ENCODE measurements at regions not wholly inside any gene's neighbourhood (a gene's known extent, or its start where the extent isn't known, plus 50 kb on each side); places are given as distances from the start of the nearest gene placed in this dataset.

GRCh38 chr3:73243740-73244139 lies 182.3 kb downstream of the EBLN2 start:
- Histone ChIP-seq H3K4me3 (ENCODE audit: insufficient read depth, low read length) (no peak overlapping the region), H3K4me1 (ENCODE audit: insufficient read depth, low read length) (no peaks in the 10 kb centered on the region), H3K27me3 (ENCODE audit: insufficient read depth, low read length) (no peaks in the 10 kb centered on the region), H2AFZ (ENCODE audit: low read length) (no peak overlapping the region), H3K36me3 (ENCODE audit: insufficient read depth, low read length) (no peaks in the 10 kb centered on the region), H3K4me2 (ENCODE audit: insufficient read depth, low read length) (no peak overlapping the region), H3K79me2 (ENCODE audit: insufficient read depth, low read length) (no peaks in the 10 kb centered on the region), H3K9me3 (ENCODE audit: low read depth, low read length) (no peaks in the 10 kb centered on the region), H4K20me1 (ENCODE audit: insufficient read depth, low read length) (no peaks in the 10 kb centered on the region), H3K27ac (ENCODE audit: low read depth, low read length) (no peak overlapping the region)
- no peak for TF ChIP-seq CTCF (IDR thresholded peaks at IDR 0.05; ENCODE audit: extremely low read depth, low read depth, low read length)
- no peak for DNase-seq (ENCODE audit: insufficient read length, low spot score, missing footprints)

- Histone ChIP-seq H3K4me1 (ENCODE audit: insufficient read depth, low read length) (no peaks in the 10 kb centered on the region), H3K36me3 (ENCODE audit: insufficient read depth, low read length) (no peaks in the 10 kb centered on the region), H2AFZ (ENCODE audit: low read length) (no peak overlapping the region), H3K9me3 (ENCODE audit: low read depth, low read length) (no peaks in the 10 kb centered on the region), H4K20me1 (ENCODE audit: insufficient read depth, low read length) (no peaks in the 10 kb centered on the region), H3K4me3 (ENCODE audit: insufficient read depth, low read length) (no peak overlapping the region), H3K27ac (ENCODE audit: low read depth, low read length) (no peak overlapping the region), H3K79me2 (ENCODE audit: insufficient read depth, low read length) (no peaks in the 10 kb centered on the region), H3K27me3 (ENCODE audit: insufficient read depth, low read length) (no peaks in the 10 kb centered on the region), H3K4me2 (ENCODE audit: insufficient read depth, low read length) (no peak overlapping the region)
- TF ChIP-seq CTCF (IDR thresholded peaks at IDR 0.05; ENCODE audit: extremely low read depth, low read depth, low read length) = no peak
- no peak for DNase-seq (ENCODE audit: insufficient read length, low spot score, missing footprints)
These were observed 184.0 kb downstream of the EBLN2 start for GRCh38 chr3:73245459-73245858.

GRCh38 chr3:73249047-73249446 lies 187.6 kb downstream of the EBLN2 start:
- no peaks in the 10 kb centered on the region for H4K20me1 ChIP-seq (ENCODE audit: insufficient read depth, low read length)
- H3K36me3 ChIP-seq (ENCODE audit: insufficient read depth, low read length) = no peaks in the 10 kb centered on the region
- no peaks in the 10 kb centered on the region for H3K79me2 ChIP-seq (ENCODE audit: insufficient read depth, low read length)
- H2AFZ ChIP-seq (ENCODE audit: low read length) = no peak overlapping the region
- H3K4me3 ChIP-seq (ENCODE audit: insufficient read depth, low read length) = no peak overlapping the region
- H3K4me2 ChIP-seq (ENCODE audit: insufficient read depth, low read length) = no peak overlapping the region
- DNase-seq (ENCODE audit: insufficient read length, low spot score, missing footprints) = no peak
- no peaks in the 10 kb centered on the region for H3K4me1 ChIP-seq (ENCODE audit: insufficient read depth, low read length)
- H3K27ac ChIP-seq (ENCODE audit: low read depth, low read length) = no peak overlapping the region
- no peak for TF ChIP-seq CTCF (IDR thresholded peaks at IDR 0.05; ENCODE audit: extremely low read depth, low read depth, low read length)
- no peaks in the 10 kb centered on the region for H3K27me3 ChIP-seq (ENCODE audit: insufficient read depth, low read length)
- H3K9me3 ChIP-seq (ENCODE audit: low read depth, low read length) = no peaks in the 10 kb centered on the region

- Histone ChIP-seq H3K4me3 (ENCODE audit: insufficient read depth, low read length) (no peak overlapping the region), H3K4me1 (ENCODE audit: insufficient read depth, low read length) (no peaks in the 10 kb centered on the region), H3K36me3 (ENCODE audit: insufficient read depth, low read length) (no peaks in the 10 kb centered on the region), H3K79me2 (ENCODE audit: insufficient read depth, low read length) (no peaks in the 10 kb centered on the region), H3K27ac (ENCODE audit: low read depth, low read length) (no peak overlapping the region), H3K4me2 (ENCODE audit: insufficient read depth, low read length) (no peak overlapping the region), H2AFZ (ENCODE audit: low read length) (no peak overlapping the region), H4K20me1 (ENCODE audit: insufficient read depth, low read length) (no peaks in the 10 kb centered on the region), H3K27me3 (ENCODE audit: insufficient read depth, low read length) (no peaks in the 10 kb centered on the region), H3K9me3 (ENCODE audit: low read depth, low read length) (no peaks in the 10 kb centered on the region)
- TF ChIP-seq CTCF (IDR thresholded peaks at IDR 0.05; ENCODE audit: extremely low read depth, low read depth, low read length) = no peak
- DNase-seq (ENCODE audit: insufficient read length, low spot score, missing footprints) = no peak
These were observed 192.6 kb downstream of the EBLN2 start for GRCh38 chr3:73254062-73254461.
